LNCaP clone FGC (cell line): ENCODE measurements at regions not wholly inside any gene's neighbourhood (a gene's known extent, or its start where the extent isn't known, plus 50 kb on each side); places are given as distances from the start of the nearest gene placed in this dataset.

Source experiments
- DNase-seq: peaks from one replicate; pipeline ENCODE4 v3.0.0-alpha.2; 2011; ENCODE audit warnings: low read depth
- H3K4me3 ChIP-seq: 2 replicates; pipeline ENCODE4 v1.5.1; 2011; ENCODE audit warnings: mild to moderate bottlenecking, low read depth, low read length, control low read depth
- TF ChIP-seq, protein P1 (sequence below): IDR thresholded peaks from 2 replicates; pipeline ENCODE4 v1.5.1; 2012; ENCODE audit warnings: mild to moderate bottlenecking; ENCODE audit not compliant: control insufficient read depth, insufficient read depth; ENCODE audit errors: extremely low read depth

DNA sequence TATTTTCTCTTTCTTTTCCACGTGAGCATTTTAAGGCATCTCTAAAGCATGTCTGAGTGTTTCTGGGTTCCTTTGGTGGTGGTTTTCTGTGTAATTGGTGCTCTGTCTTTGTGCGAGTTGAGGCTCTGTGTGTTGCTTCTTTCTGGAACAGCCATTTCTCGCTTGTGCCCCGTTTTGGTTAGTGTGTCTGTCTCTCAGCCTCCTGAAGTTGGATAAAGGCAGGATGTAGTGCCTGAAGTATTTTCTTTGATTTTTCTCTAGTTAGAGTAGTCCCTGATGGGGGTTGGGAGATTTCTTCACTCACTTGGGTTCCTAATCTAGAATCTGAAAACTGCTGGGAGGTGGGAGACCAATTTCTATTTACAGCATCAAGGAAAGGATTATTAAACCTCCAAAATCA is 129.7 kb upstream of the TMEM161B start:
- TF ChIP-seq, protein P1, sequence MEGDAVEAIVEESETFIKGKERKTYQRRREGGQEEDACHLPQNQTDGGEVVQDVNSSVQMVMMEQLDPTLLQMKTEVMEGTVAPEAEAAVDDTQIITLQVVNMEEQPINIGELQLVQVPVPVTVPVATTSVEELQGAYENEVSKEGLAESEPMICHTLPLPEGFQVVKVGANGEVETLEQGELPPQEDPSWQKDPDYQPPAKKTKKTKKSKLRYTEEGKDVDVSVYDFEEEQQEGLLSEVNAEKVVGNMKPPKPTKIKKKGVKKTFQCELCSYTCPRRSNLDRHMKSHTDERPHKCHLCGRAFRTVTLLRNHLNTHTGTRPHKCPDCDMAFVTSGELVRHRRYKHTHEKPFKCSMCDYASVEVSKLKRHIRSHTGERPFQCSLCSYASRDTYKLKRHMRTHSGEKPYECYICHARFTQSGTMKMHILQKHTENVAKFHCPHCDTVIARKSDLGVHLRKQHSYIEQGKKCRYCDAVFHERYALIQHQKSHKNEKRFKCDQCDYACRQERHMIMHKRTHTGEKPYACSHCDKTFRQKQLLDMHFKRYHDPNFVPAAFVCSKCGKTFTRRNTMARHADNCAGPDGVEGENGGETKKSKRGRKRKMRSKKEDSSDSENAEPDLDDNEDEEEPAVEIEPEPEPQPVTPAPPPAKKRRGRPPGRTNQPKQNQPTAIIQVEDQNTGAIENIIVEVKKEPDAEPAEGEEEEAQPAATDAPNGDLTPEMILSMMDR: no peak
- DNase-seq: no peak
- H3K4me3 ChIP-seq: no peak overlapping the region

DNA sequence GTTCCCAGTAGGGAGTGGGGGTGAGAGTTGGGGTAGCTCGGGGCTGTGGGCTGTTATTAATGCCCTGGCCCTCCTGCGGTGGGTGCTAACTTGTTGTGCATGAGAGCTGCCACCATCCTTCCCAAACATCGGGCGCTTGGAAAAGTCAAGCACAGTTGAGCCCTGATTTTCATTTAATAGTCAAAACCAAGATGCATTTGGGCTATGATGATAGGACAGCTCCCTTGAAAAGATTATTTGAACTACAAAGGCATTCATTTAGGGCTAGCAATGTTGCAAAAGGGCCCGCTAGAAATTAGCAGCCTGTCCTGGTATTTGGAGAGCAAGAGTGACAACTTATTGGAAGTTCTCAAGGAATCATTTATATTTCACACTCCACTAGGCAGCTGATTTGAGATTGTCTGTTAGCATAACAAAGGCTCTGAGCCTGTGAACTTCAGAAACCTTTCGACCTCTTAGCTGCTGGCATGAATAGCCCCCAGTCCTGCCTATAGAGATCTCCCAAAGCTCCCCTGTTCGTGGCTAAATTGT is 128.2 kb upstream of the TMEM161B start:
- TF ChIP-seq, protein P1: no peak
- H3K4me3 ChIP-seq: no peak overlapping the region
- no peak for DNase-seq

DNA sequence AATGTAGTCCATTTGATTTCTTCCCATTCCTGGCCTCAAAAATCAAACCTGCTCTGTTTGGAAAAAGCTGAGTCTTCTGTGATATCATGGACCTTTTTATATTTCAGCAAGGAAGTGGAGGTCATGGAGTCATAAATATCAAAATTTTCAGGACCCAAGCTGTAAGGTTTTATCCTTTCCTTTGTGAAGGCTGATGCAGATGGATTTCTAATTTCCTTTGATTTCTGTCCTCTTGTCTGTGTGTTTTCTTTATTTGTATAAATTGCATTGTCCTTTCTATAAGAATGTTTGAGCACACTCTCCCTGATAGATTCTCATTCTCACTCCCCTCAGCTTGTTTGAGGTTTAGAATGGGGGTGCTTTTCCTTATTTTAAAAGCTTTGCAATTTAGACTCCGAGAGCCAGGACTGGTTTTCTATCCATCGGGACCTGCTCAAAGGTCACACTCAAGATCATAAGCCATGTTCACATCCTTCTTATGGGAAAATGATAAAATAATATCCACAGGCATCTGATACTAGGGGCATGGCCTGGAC is 127.4 kb upstream of the TMEM161B start:
- TF ChIP-seq, protein P1: no peak

DNA sequence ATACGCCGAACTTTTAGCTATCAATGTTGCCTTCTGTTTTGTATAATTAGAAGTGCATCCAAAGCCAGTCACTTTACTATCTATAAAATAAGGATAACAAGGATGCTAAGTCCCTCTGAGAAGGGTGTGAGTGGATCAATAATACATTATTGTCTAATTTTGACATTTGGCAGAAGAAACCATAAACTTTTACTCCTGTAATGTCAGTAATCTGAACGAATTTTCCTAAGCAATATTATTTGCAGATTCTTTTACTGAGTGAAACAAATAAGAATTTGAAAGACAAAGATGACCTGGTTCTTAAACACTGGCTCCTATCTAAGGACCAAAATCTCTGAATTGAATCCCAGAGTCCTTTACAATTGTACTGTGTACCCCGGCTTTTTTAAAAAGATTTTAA is 126.6 kb upstream of the TMEM161B start:
- TF ChIP-seq, protein P1: no peak
- DNase-seq: no peak
- H3K4me3 ChIP-seq: no peak overlapping the region

More for the DNA sequence above, 127.4 kb upstream of the TMEM161B start:
- no peak for DNase-seq
- no peak overlapping the region for H3K4me3 ChIP-seq

DNA sequence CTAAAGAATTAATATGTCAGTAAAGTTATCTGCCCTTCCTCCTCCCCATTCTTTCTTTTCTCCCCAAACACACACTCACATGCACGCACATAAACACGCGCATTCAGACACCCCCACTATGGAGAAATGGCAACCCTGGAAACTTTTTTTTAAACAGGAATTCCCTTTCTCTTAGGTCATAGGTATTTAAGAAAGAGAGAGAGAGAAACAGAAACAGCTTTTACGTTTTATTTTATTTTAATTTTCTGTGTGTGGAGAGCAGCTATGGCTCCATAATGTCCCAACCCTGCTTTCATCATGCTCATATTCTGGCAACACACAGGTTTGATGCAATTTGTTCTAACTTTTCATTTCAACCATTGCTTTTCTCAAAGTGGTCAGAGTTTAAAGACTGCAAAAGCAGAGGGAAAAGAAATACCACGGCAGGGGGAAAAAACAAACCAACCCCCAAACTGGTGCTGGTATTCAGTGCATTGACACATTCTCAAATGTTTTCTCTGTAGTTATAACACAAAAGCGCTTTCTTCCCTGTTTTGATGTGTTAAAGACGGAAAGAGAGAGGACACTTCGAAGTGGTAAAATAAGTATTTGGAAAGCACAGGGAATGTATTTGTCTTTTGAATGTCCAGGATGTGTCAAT is 126.0 kb upstream of the TMEM161B start:
- DNase-seq: no peak
- TF ChIP-seq, protein P1: no peak
- H3K4me3 ChIP-seq: no peak overlapping the region

DNA sequence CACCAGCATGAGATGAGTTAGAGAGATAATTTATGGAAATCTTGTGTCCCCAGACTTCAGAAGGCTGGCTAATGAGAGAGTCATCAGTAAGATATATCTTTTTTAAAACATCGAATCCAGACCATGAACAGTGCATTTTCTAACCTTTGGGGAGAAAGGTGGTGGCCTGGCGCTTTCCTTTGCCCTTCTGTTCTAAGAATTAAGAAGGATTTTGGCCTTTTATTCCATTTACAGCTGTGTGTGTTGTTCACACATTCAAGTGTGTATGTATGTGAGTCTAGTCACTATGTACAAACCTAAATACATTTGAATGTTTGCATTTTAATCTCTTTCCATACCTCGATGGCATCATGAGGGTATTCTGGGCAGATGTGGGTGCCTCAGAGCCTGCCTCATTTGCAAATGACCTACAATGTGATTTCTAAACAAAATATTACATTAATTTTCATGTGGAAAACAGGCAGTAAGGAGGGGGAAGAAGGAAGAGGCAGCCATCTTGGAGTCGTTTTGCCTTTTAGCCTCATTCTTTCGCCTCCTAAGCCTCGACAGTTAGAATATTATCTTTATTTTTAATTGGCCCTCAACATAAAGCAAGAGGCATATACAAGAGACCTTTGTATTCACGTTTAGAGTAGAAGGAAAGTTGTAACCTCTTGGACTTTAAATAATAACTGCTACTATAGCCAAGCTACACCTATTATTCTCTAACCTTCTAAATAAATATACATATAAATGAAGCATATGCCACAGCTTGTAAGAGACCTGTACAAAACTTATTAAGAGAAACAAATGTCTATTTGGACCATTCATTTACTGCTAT is 125.3 kb upstream of the TMEM161B start:
- no peak overlapping the region for H3K4me3 ChIP-seq
- TF ChIP-seq, protein P1: no peak
- no peak for DNase-seq
